BJ (cell line): ENCODE measurements at regions not wholly inside any gene's neighbourhood (a gene's known extent, or its start where the extent isn't known, plus 50 kb on each side); places are given as distances from the start of the nearest gene placed in this dataset.
"Not testable (repeated sequence)": the region's sequence is repeated elsewhere in the genome, so short reads cannot be mapped to it uniquely, and the experiment has no call there.

Source experiments
- CTCF ChIA-PET: fragments of 350-600 bp; formaldehyde crosslinking; extraction: SDS; loops from one replicate; lab custom pipeline; 2021; ENCODE audit warnings: antibody characterized with exemption, inconsistent platforms; lab: Yijun Ruan, JAX
- POLR2A ChIA-PET: fragments of 300-600 bp; sonication (Branson Sonifier 250); formaldehyde crosslinking; extraction: SDS; loops from one replicate; lab custom pipeline; 2021; ENCODE audit warnings: antibody characterized with exemption; lab: Charles Lee
- DNase-seq: peaks from one replicate; pipeline ENCODE4 v3.0.0-alpha.2; 2011; ENCODE audit warnings: low read depth
- H3K27me3 ChIP-seq: 2 replicates; pipeline ENCODE4 v1.6.0; 2011; ENCODE audit warnings: low read length; ENCODE audit not compliant: control insufficient read depth, insufficient read depth
- H3K36me3 ChIP-seq: 2 replicates; pipeline ENCODE4 v1.5.1; 2011; ENCODE audit warnings: low read length; ENCODE audit not compliant: control insufficient read depth, insufficient read depth
- H3K4me3 ChIP-seq: 2 replicates; pipeline ENCODE4 v1.5.1; 2011; ENCODE audit warnings: low read depth, mild to moderate bottlenecking, control low read depth, low read length
- CTCF ChIP-seq: IDR thresholded peaks from 2 replicates; pipeline ENCODE4 v1.5.1; 2011; ENCODE audit warnings: low read depth, mild to moderate bottlenecking, control low read depth, inconsistent platforms, low read length, moderate library complexity; ENCODE audit not compliant: insufficient read depth

GRCh38 chr2:189238903-189239302 is 59.3 kb upstream of the COL5A2 start:
- no peak for TF ChIP-seq CTCF
- Histone ChIP-seq H3K27me3 (no peaks in the 10 kb centered on the region), H3K4me3 (no peak overlapping the region), H3K36me3 (no peaks in the 10 kb centered on the region)
- ChIA-PET POLR2A (no interaction called here), CTCF (interaction anchor here (1.3 kb wide), 1 partner anchor 14 kb away, joined by 3 read pairs; no protein-coding TSS in a partner anchor)
- DNase-seq, result no peak

GRCh38 chr2:189243843-189244242 is 64.3 kb upstream of the COL5A2 start:
- DNase-seq, H3K36me3 ChIP-seq, POLR2A ChIA-PET, CTCF ChIA-PET, H3K4me3 ChIP-seq, H3K27me3 ChIP-seq: not testable (repeated sequence)

- POLR2A ChIA-PET, result no interaction called here
- DNase-seq, result no peak
- Histone ChIP-seq H3K27me3 (no peaks in the 10 kb centered on the region), H3K4me3 (no peak overlapping the region), H3K36me3 (no peaks in the 10 kb centered on the region)
- TF ChIP-seq CTCF, result no peak
- CTCF ChIA-PET, result no interaction called here
Measured at GRCh38 chr2:189247276-189247675, 67.7 kb upstream of the COL5A2 start.

- no peaks in the 10 kb centered on the region for H3K36me3 ChIP-seq
- H3K27me3 ChIP-seq, result no peaks in the 10 kb centered on the region
- no peak for TF ChIP-seq CTCF
- CTCF ChIA-PET, result no interaction called here
- no peak for DNase-seq
- POLR2A ChIA-PET, result no interaction called here
- H3K4me3 ChIP-seq, result no peak overlapping the region
Measured at GRCh38 chr2:189248141-189248540, 68.6 kb upstream of the COL5A2 start.

- POLR2A ChIA-PET, result no interaction called here
- CTCF ChIA-PET, result no interaction called here
- no peak overlapping the region for H3K4me3 ChIP-seq
Measured at GRCh38 chr2:189249171-189249570, 69.6 kb upstream of the COL5A2 start.

More at GRCh38 chr2:189249171-189249570, 69.6 kb upstream of the COL5A2 start:
- no peaks in the 10 kb centered on the region for H3K27me3 ChIP-seq
- no peaks in the 10 kb centered on the region for H3K36me3 ChIP-seq
- TF ChIP-seq CTCF, result no peak
- DNase-seq, result no peak
